Neural progenitor cell (in vitro differentiated cells): ENCODE measurements at regions not wholly inside any gene's neighbourhood (a gene's known extent, or its start where the extent isn't known, plus 50 kb on each side); places are given as distances from the start of the nearest gene placed in this dataset.
A peak's percentile ranks its signal among the peaks of the same experiment; 100 is the strongest.

Experiments
- DNase-seq: peaks from one replicate; pipeline ENCODE4 v3.0.0-alpha.2; 2016; ENCODE audit warnings: low spot score
- H2AFZ ChIP-seq: fragments of 200-600 bp; sonication (generic); replicated peaks from 2 replicates; pipeline ENCODE4 v1.6.1; 2016; ENCODE audit warnings: antibody characterized with exemption
- H3F3A ChIP-seq: fragments of 200-600 bp; sonication (generic); 2 replicates; pipeline ENCODE4 v1.6.1; 2016; ENCODE audit warnings: antibody characterized with exemption, low read depth
- H3K27ac ChIP-seq: fragments of 200-600 bp; sonication (generic); 2 replicates; pipeline ENCODE4 v1.5.1; 2016; ENCODE audit warnings: mild to moderate bottlenecking
- H3K27me3 ChIP-seq: fragments of 200-600 bp; sonication (generic); 2 replicates; pipeline ENCODE4 v1.6.1; 2016; ENCODE audit warnings: mild to moderate bottlenecking, moderate library complexity
- H3K36me3 ChIP-seq: fragments of 200-600 bp; sonication (generic); 2 replicates; pipeline ENCODE4 v1.5.1; 2016
- H3K4me1 ChIP-seq: fragments of 200-600 bp; sonication (generic); 2 replicates; pipeline ENCODE4 v1.6.1; 2016; ENCODE audit warnings: mixed run types
- H3K4me2 ChIP-seq: fragments of 200-600 bp; sonication (generic); 2 replicates; pipeline ENCODE4 v1.6.1; 2016
- H3K4me3 ChIP-seq: fragments of 200-600 bp; sonication (generic); 2 replicates; pipeline ENCODE4 v1.5.1; 2016
- H3K79me2 ChIP-seq: fragments of 200-600 bp; sonication (generic); 2 replicates; pipeline ENCODE4 v1.6.1; 2016; ENCODE audit warnings: low read depth
- H3K9ac ChIP-seq: fragments of 200-600 bp; sonication (generic); 2 replicates; pipeline ENCODE4 v1.6.1; 2016
- H3K9me3 ChIP-seq: fragments of 200-600 bp; sonication (generic); 2 replicates; pipeline ENCODE4 v1.5.1; 2016; ENCODE audit warnings: low read depth
- H4K20me1 ChIP-seq: fragments of 200-600 bp; sonication (generic); 2 replicates; pipeline ENCODE4 v1.6.1; 2016; ENCODE audit warnings: low read depth
- H3K27ac Mint-ChIP-seq: 3 replicates; pipeline ENCODE4 v1.8.0; 2021; ENCODE audit warnings: mixed read lengths
- H3K27me3 Mint-ChIP-seq: 2 replicates; pipeline ENCODE4 v1.8.0; 2022; ENCODE audit warnings: low read depth, mild to moderate bottlenecking, inconsistent platforms, moderate library complexity, mixed read lengths; ENCODE audit not compliant: insufficient read depth
- H3K36me3 Mint-ChIP-seq: 3 replicates; pipeline ENCODE4 v1.8.0; 2021; ENCODE audit warnings: mixed read lengths
- H3K4me1 Mint-ChIP-seq: 3 replicates; pipeline ENCODE4 v1.8.0; 2021; ENCODE audit warnings: mixed read lengths
- H3K4me3 Mint-ChIP-seq: 3 replicates; pipeline ENCODE4 v1.8.0; 2021; ENCODE audit warnings: mild to moderate bottlenecking, moderate library complexity, mixed read lengths
- H3K9me3 Mint-ChIP-seq: 3 replicates; pipeline ENCODE4 v1.8.0; 2020; ENCODE audit warnings: mixed read lengths
- EZH2 ChIP-seq: fragments of 200-600 bp; sonication (generic); IDR thresholded peaks from 2 replicates; pipeline ENCODE4 v1.6.1; 2017; ENCODE audit warnings: antibody characterized with exemption, mild to moderate bottlenecking, moderate library complexity
- EZH2phosphoT487 ChIP-seq: fragments of 200-600 bp; sonication (generic); IDR thresholded peaks from 2 replicates; pipeline ENCODE4 v1.6.1; 2017; ENCODE audit warnings: antibody characterized with exemption
- TF ChIP-seq, protein P1 (sequence below): fragments of 200-600 bp; sonication (generic); IDR thresholded peaks from 2 replicates; pipeline ENCODE4 v1.5.1; 2017; ENCODE audit warnings: antibody characterized with exemption, mild to moderate bottlenecking

DNA sequence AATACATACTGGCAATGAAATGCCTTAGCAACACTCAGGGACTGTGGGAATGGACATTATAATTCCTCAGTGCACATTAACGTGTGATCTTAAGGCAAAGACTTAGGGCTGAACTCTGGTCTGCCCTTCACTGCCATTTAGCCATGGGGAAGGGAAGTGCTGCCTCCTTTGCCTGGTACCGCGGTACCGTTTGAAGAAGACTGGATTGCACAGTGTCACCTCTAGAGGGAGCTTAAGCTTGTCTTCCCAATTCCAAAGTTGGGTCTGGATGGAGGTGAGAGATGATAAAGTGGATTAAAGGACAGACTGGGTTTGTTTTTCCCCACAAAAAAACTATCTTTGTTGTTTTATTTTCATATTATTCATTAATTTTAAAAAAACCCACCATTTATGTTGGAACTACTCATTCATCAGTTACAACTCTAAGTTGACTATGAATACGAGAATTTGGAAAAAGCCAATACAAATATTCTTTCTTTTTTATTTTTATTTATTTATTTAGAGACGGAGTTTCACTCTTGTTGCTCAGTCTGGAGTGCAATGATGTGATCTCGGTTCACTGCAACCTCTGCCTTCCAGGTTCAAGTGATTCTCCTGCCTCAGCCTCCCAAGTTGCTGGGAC, 60.0 kb upstream of the SYN2 start:
- H2AFZ ChIP-seq, result no peak overlapping the region
- no peaks in the 10 kb centered on the region for H3K4me1 ChIP-seq
- H3K27ac Mint-ChIP-seq, result no peak overlapping the region
- DNase-seq, result peak; percentile 69
- no peak overlapping the region for H3K4me2 ChIP-seq
- TF ChIP-seq EZH2, result no peak
- TF ChIP-seq, protein P1, sequence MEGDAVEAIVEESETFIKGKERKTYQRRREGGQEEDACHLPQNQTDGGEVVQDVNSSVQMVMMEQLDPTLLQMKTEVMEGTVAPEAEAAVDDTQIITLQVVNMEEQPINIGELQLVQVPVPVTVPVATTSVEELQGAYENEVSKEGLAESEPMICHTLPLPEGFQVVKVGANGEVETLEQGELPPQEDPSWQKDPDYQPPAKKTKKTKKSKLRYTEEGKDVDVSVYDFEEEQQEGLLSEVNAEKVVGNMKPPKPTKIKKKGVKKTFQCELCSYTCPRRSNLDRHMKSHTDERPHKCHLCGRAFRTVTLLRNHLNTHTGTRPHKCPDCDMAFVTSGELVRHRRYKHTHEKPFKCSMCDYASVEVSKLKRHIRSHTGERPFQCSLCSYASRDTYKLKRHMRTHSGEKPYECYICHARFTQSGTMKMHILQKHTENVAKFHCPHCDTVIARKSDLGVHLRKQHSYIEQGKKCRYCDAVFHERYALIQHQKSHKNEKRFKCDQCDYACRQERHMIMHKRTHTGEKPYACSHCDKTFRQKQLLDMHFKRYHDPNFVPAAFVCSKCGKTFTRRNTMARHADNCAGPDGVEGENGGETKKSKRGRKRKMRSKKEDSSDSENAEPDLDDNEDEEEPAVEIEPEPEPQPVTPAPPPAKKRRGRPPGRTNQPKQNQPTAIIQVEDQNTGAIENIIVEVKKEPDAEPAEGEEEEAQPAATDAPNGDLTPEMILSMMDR, result peak; percentile 79
- no peaks in the 10 kb centered on the region for H3K79me2 ChIP-seq
- no peaks in the 10 kb centered on the region for H3K36me3 Mint-ChIP-seq
- H3K9me3 ChIP-seq, result no peaks in the 10 kb centered on the region
- no peak overlapping the region for H3K4me3 Mint-ChIP-seq
- no peak overlapping the region for H3K4me3 ChIP-seq
- no peaks in the 10 kb centered on the region for H3K36me3 ChIP-seq
- no peaks in the 10 kb centered on the region for H3K9me3 Mint-ChIP-seq
- H3K9ac ChIP-seq, result no peak overlapping the region
- H3K27ac ChIP-seq, result no peak overlapping the region
- no peaks in the 10 kb centered on the region for H3F3A ChIP-seq
- no peaks in the 10 kb centered on the region for H3K27me3 Mint-ChIP-seq
- H3K4me1 Mint-ChIP-seq, result no peaks in the 10 kb centered on the region
- H4K20me1 ChIP-seq, result no peaks in the 10 kb centered on the region
- no peaks in the 10 kb centered on the region for H3K27me3 ChIP-seq

DNA sequence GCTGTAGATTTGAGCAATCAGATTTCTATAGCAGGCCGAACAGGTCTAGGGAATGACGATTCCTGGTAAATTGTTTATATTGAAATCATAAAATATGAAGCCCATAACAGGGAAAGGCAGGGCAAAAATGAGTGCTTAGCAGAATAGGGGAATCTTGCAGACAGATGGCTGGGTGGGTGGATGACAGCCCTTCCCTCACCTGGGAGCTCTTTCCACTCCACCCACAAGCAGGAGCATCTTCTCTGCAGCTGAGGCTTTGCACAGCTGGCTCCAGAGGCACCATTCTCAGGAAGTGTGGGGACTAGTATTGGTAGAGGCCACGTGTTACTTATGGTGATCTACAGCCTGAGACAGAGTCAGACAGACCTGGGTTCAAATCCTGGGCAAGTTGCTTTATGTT, 55.9 kb upstream of the SYN2 start:
- Mint-ChIP-seq H3K27ac (no peak overlapping the region), H3K4me1 (no peaks in the 10 kb centered on the region), H3K27me3 (no peaks in the 10 kb centered on the region), H3K4me3 (no peak overlapping the region), H3K36me3 (no peaks in the 10 kb centered on the region), H3K9me3 (no peaks in the 10 kb centered on the region)
- Histone ChIP-seq H3K27ac (no peak overlapping the region), H3K27me3 (no peaks in the 10 kb centered on the region), H3K9ac (no peak overlapping the region), H3K9me3 (no peaks in the 10 kb centered on the region), H3K4me3 (no peak overlapping the region), H3K36me3 (no peaks in the 10 kb centered on the region), H3K4me1 (no peaks in the 10 kb centered on the region), H3K79me2 (no peaks in the 10 kb centered on the region), H2AFZ (no peak overlapping the region), H3K4me2 (no peak overlapping the region), H3F3A (no peaks in the 10 kb centered on the region), H4K20me1 (no peaks in the 10 kb centered on the region)
- no peak for DNase-seq
- TF ChIP-seq, protein P1, result no peak
- TF ChIP-seq EZH2 (no peak), EZH2phosphoT487 (no peak)

DNA sequence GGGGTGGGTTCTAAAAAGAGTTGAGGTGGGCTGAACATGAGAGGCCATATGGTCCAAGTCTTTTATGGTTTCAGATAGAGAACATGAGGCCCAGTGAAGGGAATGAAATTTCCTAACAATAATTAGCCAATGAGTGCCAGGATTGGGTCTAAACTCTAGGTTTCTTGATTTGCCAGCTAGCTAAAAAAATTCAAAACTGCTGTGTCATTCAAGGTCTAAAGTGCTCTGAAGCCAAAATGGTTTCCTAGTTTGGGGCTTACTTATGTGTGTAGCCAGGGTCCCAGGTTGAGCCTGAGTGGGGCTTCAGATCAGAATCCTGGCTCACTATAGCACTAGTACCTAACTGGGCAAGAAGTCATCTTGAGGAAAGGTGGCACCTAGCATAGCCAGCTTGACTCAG, 55.3 kb upstream of the SYN2 start:
- no peak overlapping the region for H3K27ac ChIP-seq
- no peak overlapping the region for H3K9ac ChIP-seq
- no peaks in the 10 kb centered on the region for H3K27me3 Mint-ChIP-seq
- no peaks in the 10 kb centered on the region for H3K27me3 ChIP-seq
- no peaks in the 10 kb centered on the region for H3K9me3 ChIP-seq
- H3K9me3 Mint-ChIP-seq, result no peaks in the 10 kb centered on the region
- no peaks in the 10 kb centered on the region for H3K4me1 Mint-ChIP-seq
- no peak overlapping the region for H3K4me3 Mint-ChIP-seq
- no peaks in the 10 kb centered on the region for H3K36me3 Mint-ChIP-seq
- H3K27ac Mint-ChIP-seq, result no peak overlapping the region
- H3K4me1 ChIP-seq, result no peaks in the 10 kb centered on the region
- H3K79me2 ChIP-seq, result no peaks in the 10 kb centered on the region
- H3K4me3 ChIP-seq, result no peak overlapping the region
- H4K20me1 ChIP-seq, result no peaks in the 10 kb centered on the region
- TF ChIP-seq, protein P1, result no peak
- TF ChIP-seq EZH2, result no peak
- TF ChIP-seq EZH2phosphoT487, result no peak
- H3K4me2 ChIP-seq, result no peak overlapping the region
- no peaks in the 10 kb centered on the region for H3K36me3 ChIP-seq
- no peak overlapping the region for H2AFZ ChIP-seq
- no peak for DNase-seq
- H3F3A ChIP-seq, result no peaks in the 10 kb centered on the region
